ENCODE measurements at regions not wholly inside any gene's neighbourhood (a gene's known extent, or its start where the extent isn't known, plus 50 kb on each side); places are given as distances from the start of the nearest gene placed in this dataset.

DNA sequence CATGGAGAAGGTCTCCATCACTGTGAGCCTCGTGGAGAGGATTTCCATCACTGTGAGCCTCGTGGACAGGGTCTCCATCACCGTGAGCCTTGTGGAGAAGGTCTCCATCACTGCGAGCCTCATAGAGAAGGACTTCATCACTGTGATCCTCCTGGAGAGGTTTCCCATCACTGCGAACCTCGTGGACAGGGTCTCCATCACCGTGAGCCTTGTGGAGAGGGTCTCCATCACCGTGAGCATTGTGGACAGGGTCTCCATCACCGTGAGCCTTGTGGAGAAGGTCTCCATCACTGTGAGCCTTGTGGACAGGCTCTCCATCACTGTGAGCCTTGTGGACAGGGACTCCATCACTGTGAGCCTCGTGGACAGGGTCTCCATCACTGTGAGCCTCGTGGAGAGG is 140.4 kb downstream of the ERMARD start:
- no peak for TF ChIP-seq EZH2phosphoT487 (IDR thresholded peaks at IDR 0.05; ENCODE audit: insufficient read depth, low read depth)
- TF ChIP-seq EZH2 (IDR thresholded peaks at IDR 0.05; ENCODE audit: insufficient read depth, poor library complexity, severe bottlenecking) = no peak
